ENCODE measurements at regions not wholly inside any gene's neighbourhood (a gene's known extent, or its start where the extent isn't known, plus 50 kb on each side); places are given as distances from the start of the nearest gene placed in this dataset.

DNA sequence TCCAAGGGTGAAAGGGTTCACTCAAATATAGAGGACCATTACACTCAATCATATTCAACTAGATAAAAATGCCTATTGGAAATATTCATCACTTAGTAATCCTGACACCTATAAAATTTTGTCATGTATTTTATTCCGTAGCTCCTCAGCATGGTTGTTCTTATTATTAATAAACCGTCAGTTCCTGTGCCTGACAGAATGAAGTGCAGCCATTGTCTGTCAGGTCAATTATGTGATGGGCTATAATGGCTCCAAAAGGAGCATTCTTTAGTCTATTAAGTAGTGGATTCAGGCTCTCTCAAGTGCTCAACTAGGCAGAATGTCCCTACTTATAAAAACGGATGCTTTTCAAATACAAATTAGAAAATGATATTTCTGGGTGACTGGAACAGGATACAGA is 916.1 kb upstream of the ANO3 start (continued):
- TF ChIP-seq TAF1 (IDR thresholded peaks at IDR 0.05; ENCODE audit: borderline replicate concordance, low read depth, low read length), result no peak

DNA sequence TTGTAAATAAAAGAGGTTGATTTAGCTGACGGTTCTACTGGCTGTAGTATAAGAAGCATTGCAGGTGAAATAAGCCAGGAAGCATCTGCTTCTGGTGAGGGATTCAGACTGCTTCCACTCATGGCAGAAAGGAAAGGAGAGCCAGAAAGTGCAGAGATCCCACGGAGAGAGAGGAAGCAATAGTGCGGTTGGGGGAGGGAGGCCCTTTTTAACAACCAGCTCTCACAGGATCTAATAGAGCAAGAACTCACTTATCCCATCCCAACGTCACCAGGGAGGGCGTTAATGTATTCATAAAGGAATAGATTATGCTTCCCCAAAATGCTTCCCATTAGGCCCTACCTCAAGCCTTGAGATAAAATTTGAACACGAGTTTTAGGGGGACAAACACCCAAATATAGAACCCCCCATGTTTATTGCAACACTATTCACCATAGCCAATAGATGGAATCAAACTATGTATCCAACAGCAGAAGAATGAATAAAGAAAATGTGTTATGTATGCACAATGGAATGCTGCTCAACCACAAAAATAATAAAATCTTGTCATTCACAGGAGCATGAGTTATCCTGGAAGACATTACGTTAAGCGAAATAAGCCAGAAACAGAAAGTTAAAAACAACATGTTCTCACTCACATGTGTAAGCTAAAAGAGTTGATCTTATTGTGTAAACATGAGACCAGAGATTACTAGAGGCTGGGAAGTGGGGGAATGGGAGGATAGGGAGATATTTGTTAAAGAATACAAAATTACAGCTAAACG is 908.3 kb upstream of the ANO3 start:
- no peak for DNase-seq
- H4K20me1 ChIP-seq (ENCODE audit: insufficient read depth), result no peaks in the 10 kb centered on the region
- no peaks in the 10 kb centered on the region for H3F3A ChIP-seq (replicated peaks; ENCODE audit: insufficient read depth)
- H3K27ac ChIP-seq (ENCODE audit: low read depth in 2 of 2, low read length in 1 of 2), result no peak overlapping the region
- TF ChIP-seq RFX5 (IDR thresholded peaks at IDR 0.05; ENCODE audit: low read length), result no peak
- TF ChIP-seq SMC3 (IDR thresholded peaks at IDR 0.05; ENCODE audit: low read depth, low read length), result no peak
- TF ChIP-seq, protein P1, sequence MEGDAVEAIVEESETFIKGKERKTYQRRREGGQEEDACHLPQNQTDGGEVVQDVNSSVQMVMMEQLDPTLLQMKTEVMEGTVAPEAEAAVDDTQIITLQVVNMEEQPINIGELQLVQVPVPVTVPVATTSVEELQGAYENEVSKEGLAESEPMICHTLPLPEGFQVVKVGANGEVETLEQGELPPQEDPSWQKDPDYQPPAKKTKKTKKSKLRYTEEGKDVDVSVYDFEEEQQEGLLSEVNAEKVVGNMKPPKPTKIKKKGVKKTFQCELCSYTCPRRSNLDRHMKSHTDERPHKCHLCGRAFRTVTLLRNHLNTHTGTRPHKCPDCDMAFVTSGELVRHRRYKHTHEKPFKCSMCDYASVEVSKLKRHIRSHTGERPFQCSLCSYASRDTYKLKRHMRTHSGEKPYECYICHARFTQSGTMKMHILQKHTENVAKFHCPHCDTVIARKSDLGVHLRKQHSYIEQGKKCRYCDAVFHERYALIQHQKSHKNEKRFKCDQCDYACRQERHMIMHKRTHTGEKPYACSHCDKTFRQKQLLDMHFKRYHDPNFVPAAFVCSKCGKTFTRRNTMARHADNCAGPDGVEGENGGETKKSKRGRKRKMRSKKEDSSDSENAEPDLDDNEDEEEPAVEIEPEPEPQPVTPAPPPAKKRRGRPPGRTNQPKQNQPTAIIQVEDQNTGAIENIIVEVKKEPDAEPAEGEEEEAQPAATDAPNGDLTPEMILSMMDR (IDR thresholded peaks at IDR 0.05), result no peak
- TF ChIP-seq EZH2phosphoT487 (IDR thresholded peaks at IDR 0.05; ENCODE audit: borderline replicate concordance, low read depth), result no peak
- no peak for TF ChIP-seq FOXJ3 (CRISPR knock-in tag; IDR thresholded peaks at IDR 0.05)
- TF ChIP-seq, protein P2, sequence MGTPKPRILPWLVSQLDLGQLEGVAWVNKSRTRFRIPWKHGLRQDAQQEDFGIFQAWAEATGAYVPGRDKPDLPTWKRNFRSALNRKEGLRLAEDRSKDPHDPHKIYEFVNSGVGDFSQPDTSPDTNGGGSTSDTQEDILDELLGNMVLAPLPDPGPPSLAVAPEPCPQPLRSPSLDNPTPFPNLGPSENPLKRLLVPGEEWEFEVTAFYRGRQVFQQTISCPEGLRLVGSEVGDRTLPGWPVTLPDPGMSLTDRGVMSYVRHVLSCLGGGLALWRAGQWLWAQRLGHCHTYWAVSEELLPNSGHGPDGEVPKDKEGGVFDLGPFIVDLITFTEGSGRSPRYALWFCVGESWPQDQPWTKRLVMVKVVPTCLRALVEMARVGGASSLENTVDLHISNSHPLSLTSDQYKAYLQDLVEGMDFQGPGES (IDR thresholded peaks at IDR 0.05; ENCODE audit: low read depth, low read length), result no peak
- no peak for TF ChIP-seq NRF1 (IDR thresholded peaks at IDR 0.05; ENCODE audit: low read depth, low read length)
- TF ChIP-seq FOSL2 (IDR thresholded peaks at IDR 0.05; ENCODE audit: borderline replicate concordance, low read depth), result no peak
- TF ChIP-seq, protein P3, sequence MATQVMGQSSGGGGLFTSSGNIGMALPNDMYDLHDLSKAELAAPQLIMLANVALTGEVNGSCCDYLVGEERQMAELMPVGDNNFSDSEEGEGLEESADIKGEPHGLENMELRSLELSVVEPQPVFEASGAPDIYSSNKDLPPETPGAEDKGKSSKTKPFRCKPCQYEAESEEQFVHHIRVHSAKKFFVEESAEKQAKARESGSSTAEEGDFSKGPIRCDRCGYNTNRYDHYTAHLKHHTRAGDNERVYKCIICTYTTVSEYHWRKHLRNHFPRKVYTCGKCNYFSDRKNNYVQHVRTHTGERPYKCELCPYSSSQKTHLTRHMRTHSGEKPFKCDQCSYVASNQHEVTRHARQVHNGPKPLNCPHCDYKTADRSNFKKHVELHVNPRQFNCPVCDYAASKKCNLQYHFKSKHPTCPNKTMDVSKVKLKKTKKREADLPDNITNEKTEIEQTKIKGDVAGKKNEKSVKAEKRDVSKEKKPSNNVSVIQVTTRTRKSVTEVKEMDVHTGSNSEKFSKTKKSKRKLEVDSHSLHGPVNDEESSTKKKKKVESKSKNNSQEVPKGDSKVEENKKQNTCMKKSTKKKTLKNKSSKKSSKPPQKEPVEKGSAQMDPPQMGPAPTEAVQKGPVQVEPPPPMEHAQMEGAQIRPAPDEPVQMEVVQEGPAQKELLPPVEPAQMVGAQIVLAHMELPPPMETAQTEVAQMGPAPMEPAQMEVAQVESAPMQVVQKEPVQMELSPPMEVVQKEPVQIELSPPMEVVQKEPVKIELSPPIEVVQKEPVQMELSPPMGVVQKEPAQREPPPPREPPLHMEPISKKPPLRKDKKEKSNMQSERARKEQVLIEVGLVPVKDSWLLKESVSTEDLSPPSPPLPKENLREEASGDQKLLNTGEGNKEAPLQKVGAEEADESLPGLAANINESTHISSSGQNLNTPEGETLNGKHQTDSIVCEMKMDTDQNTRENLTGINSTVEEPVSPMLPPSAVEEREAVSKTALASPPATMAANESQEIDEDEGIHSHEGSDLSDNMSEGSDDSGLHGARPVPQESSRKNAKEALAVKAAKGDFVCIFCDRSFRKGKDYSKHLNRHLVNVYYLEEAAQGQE (IDR thresholded peaks at IDR 0.05; ENCODE audit: low read depth, low read length), result no peak
- H3K36me3 ChIP-seq (replicated peaks in 1 of 2; ENCODE audit: control insufficient read depth in 1 of 2, insufficient read depth in 2 of 2, low read length in 1 of 2), result no peaks in the 10 kb centered on the region
- no peaks in the 10 kb centered on the region for H3K9me2 ChIP-seq
- no peak overlapping the region for H3K4me3 ChIP-seq (ENCODE audit: low read depth in 2 of 2, low read length in 1 of 2)
- H3K79me2 ChIP-seq (ENCODE audit: insufficient read depth), result no peaks in the 10 kb centered on the region
- ChIA-PET POLR2A (no interaction called here), CTCF (no interaction called here)
- no peak overlapping the region for H3K4me2 ChIP-seq
- no peaks in the 10 kb centered on the region for H3K4me1 ChIP-seq (ENCODE audit: control insufficient read depth in 1 of 2, insufficient read depth in 2 of 2, low read depth in 1 of 2, low read length in 1 of 2)
- 39% methylated on average over 9 of the region's 9 CpGs for WGBS (ENCODE audit: low lambda C conversion rate)
- H3K27me3 ChIP-seq (ENCODE audit: insufficient read depth), result no peaks in the 10 kb centered on the region
- no peak overlapping the region for H3K9ac ChIP-seq
- H3K9me3 ChIP-seq, result no peaks in the 10 kb centered on the region
- H2AFZ ChIP-seq (ENCODE audit: low read depth), result no peak overlapping the region

All from SK-N-SH (cell line).